Mammary epithelial cell (primary cell): ENCODE measurements at regions not wholly inside any gene's neighbourhood (a gene's known extent, or its start where the extent isn't known, plus 50 kb on each side); places are given as distances from the start of the nearest gene placed in this dataset.

Source experiments
- EZH2 ChIP-seq: IDR thresholded peaks from 2 replicates; pipeline ENCODE4 v1.6.1; 2012; ENCODE audit warnings: low read length, inconsistent platforms, borderline replicate concordance
- TF ChIP-seq, protein P1 (sequence below), 2 donors: IDR thresholded peaks in 1 of 2; conservative IDR thresholded peaks in 1 of 2; 2 replicates each; pipeline ENCODE4 v1.5.1; 2011 to 2012; ENCODE audit warnings: inconsistent platforms in 2 of 2, low read length in 2 of 2, mild to moderate bottlenecking in 2 of 2, control low read depth in 1 of 2, low read depth in 1 of 2; ENCODE audit not compliant: insufficient read depth in 1 of 2; ENCODE audit errors: extremely low read depth in 1 of 2

DNA sequence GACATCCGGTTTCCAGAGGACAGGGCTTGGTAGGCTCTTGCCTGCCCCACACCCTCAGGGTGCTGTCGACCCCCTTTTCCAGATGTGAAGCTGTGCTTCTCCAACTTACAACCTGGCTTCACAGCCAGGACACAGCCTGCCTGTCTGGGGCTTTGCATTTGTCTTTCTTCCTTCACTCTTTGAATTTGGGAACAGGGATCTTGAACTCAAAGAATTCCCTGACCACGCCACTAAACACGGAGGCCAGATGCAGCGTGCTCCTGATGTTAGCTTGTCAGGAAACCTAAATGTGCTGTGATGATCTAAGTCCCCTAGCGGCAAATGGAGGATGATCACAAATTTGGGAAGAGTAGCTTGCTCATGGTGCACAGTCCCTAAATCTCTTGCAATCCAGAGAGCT lies 244.8 kb upstream of the RGMA start:
- TF ChIP-seq, protein P1, sequence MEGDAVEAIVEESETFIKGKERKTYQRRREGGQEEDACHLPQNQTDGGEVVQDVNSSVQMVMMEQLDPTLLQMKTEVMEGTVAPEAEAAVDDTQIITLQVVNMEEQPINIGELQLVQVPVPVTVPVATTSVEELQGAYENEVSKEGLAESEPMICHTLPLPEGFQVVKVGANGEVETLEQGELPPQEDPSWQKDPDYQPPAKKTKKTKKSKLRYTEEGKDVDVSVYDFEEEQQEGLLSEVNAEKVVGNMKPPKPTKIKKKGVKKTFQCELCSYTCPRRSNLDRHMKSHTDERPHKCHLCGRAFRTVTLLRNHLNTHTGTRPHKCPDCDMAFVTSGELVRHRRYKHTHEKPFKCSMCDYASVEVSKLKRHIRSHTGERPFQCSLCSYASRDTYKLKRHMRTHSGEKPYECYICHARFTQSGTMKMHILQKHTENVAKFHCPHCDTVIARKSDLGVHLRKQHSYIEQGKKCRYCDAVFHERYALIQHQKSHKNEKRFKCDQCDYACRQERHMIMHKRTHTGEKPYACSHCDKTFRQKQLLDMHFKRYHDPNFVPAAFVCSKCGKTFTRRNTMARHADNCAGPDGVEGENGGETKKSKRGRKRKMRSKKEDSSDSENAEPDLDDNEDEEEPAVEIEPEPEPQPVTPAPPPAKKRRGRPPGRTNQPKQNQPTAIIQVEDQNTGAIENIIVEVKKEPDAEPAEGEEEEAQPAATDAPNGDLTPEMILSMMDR (conservative IDR thresholded peaks at IDR 0.05 in 1 of 2, IDR thresholded peaks at IDR 0.05 in 1 of 2; ENCODE audit: extremely low read depth in 1 of 2, insufficient read depth in 1 of 2, low read depth in 1 of 2, low read length in 2 of 2): no peak
- TF ChIP-seq EZH2: no peak
